GM06990 (cell line): ENCODE measurements at regions not wholly inside any gene's neighbourhood (a gene's known extent, or its start where the extent isn't known, plus 50 kb on each side); places are given as distances from the start of the nearest gene placed in this dataset.

Source experiments
- DNase-seq: peaks from one replicate; pipeline ENCODE4 v3.0.0-alpha.2; 2011; ENCODE audit not compliant: insufficient read length; ENCODE audit errors: extremely low read depth
- H3K27me3 ChIP-seq: replicated peaks from 2 replicates; pipeline ENCODE4 v1.6.0; 2011; ENCODE audit warnings: low read length; ENCODE audit not compliant: control insufficient read depth, insufficient read depth
- H3K36me3 ChIP-seq: 2 replicates; pipeline ENCODE4 v1.5.1; 2011; ENCODE audit warnings: low read length; ENCODE audit not compliant: control insufficient read depth, insufficient read depth
- H3K4me3 ChIP-seq: replicated peaks from 2 replicates; pipeline ENCODE4 v1.5.1; 2011; ENCODE audit warnings: low read depth, mild to moderate bottlenecking, control low read depth, low read length
- CTCF ChIP-seq: IDR thresholded peaks from 2 replicates; pipeline ENCODE4 v1.5.1; 2011; ENCODE audit warnings: low read length, control low read depth, mild to moderate bottlenecking, inconsistent platforms; ENCODE audit not compliant: insufficient read depth, poor library complexity, severe bottlenecking

GRCh38 chr14:50039120-50039517 lies 77.3 kb downstream of the VCPKMT start:
- no peak for DNase-seq
- Histone ChIP-seq H3K36me3 (no peaks in the 10 kb centered on the region), H3K4me3 (no peak overlapping the region), H3K27me3 (no peaks in the 10 kb centered on the region)
- no peak for TF ChIP-seq CTCF

- no peak for TF ChIP-seq CTCF
- H3K4me3 ChIP-seq: no peak overlapping the region
- no peaks in the 10 kb centered on the region for H3K27me3 ChIP-seq
- no peak for DNase-seq
- no peaks in the 10 kb centered on the region for H3K36me3 ChIP-seq
Measured at GRCh38 chr14:50039734-50040400, 76.5 kb downstream of the VCPKMT start.

GRCh38 chr14:50040401-50040775 lies 76.0 kb downstream of the VCPKMT start:
- TF ChIP-seq CTCF: no peak
- Histone ChIP-seq H3K27me3 (no peaks in the 10 kb centered on the region), H3K36me3 (no peaks in the 10 kb centered on the region), H3K4me3 (no peak overlapping the region)
- DNase-seq: no peak

GRCh38 chr14:50040895-50041465 lies 75.4 kb downstream of the VCPKMT start:
- TF ChIP-seq CTCF: no peak
- DNase-seq: no peak
- Histone ChIP-seq H3K36me3 (no peaks in the 10 kb centered on the region), H3K27me3 (no peaks in the 10 kb centered on the region), H3K4me3 (no peak overlapping the region)

- no peak for TF ChIP-seq CTCF
Measured at GRCh38 chr14:50041980-50042379, 74.4 kb downstream of the VCPKMT start.

More at GRCh38 chr14:50041980-50042379, 74.4 kb downstream of the VCPKMT start:
- no peaks in the 10 kb centered on the region for H3K27me3 ChIP-seq
- no peaks in the 10 kb centered on the region for H3K36me3 ChIP-seq
- H3K4me3 ChIP-seq: no peak overlapping the region
- no peak for DNase-seq
